ENCODE measurements at regions not wholly inside any gene's neighbourhood (a gene's known extent, or its start where the extent isn't known, plus 50 kb on each side); places are given as distances from the start of the nearest gene placed in this dataset.
"Not testable (repeated sequence)": the region's sequence is repeated elsewhere in the genome, so short reads cannot be mapped to it uniquely, and the experiment has no call there.

- H3K4me3 ChIP-seq (ENCODE audit: low read depth, low read length); H3K36me3 ChIP-seq (ENCODE audit: control insufficient read depth, insufficient read depth, low read length); H3K9ac ChIP-seq (ENCODE audit: low read depth, low read length); H3K9me3 ChIP-seq (ENCODE audit: control insufficient read depth, insufficient read depth, low read length); H3K27me3 ChIP-seq (ENCODE audit: control insufficient read depth, insufficient read depth, low read length); H3K4me1 ChIP-seq (ENCODE audit: control insufficient read depth, insufficient read depth, low read length); H3K27ac ChIP-seq (ENCODE audit: low read depth, low read length): not testable (repeated sequence)
Observed at GRCh38 chrX:140074851-140075250, 109.5 kb upstream of the CXorf66 start.

- no peaks in the 10 kb centered on the region for H3K9me3 ChIP-seq (ENCODE audit: control insufficient read depth, insufficient read depth, low read length)
- H3K4me3 ChIP-seq (ENCODE audit: low read depth, low read length), result no peak overlapping the region
- H3K4me1 ChIP-seq (ENCODE audit: control insufficient read depth, insufficient read depth, low read length), result no peaks in the 10 kb centered on the region
- H3K27ac ChIP-seq (ENCODE audit: low read depth, low read length), result no peak overlapping the region
- no peaks in the 10 kb centered on the region for H3K27me3 ChIP-seq (ENCODE audit: control insufficient read depth, insufficient read depth, low read length)
- H3K9ac ChIP-seq (ENCODE audit: low read depth, low read length), result no peak overlapping the region
- no peaks in the 10 kb centered on the region for H3K36me3 ChIP-seq (ENCODE audit: control insufficient read depth, insufficient read depth, low read length)
Observed at GRCh38 chrX:140071037-140071436, 105.7 kb upstream of the CXorf66 start.

- no peaks in the 10 kb centered on the region for H3K9me3 ChIP-seq (ENCODE audit: control insufficient read depth, insufficient read depth, low read length)
- no peaks in the 10 kb centered on the region for H3K36me3 ChIP-seq (ENCODE audit: control insufficient read depth, insufficient read depth, low read length)
- no peaks in the 10 kb centered on the region for H3K27me3 ChIP-seq (ENCODE audit: control insufficient read depth, insufficient read depth, low read length)
- H3K27ac ChIP-seq (ENCODE audit: low read depth, low read length), result no peak overlapping the region
- H3K4me1 ChIP-seq (ENCODE audit: control insufficient read depth, insufficient read depth, low read length), result no peaks in the 10 kb centered on the region
- no peak overlapping the region for H3K4me3 ChIP-seq (ENCODE audit: low read depth, low read length)
- H3K9ac ChIP-seq (ENCODE audit: low read depth, low read length), result no peak overlapping the region
Observed at GRCh38 chrX:140065961-140066662, 100.8 kb upstream of the CXorf66 start.

GRCh38 chrX:140064993-140065392 lies 99.7 kb upstream of the CXorf66 start:
- Histone ChIP-seq H3K9ac (ENCODE audit: low read depth, low read length) (no peak overlapping the region), H3K27ac (ENCODE audit: low read depth, low read length) (no peak overlapping the region), H3K36me3 (ENCODE audit: control insufficient read depth, insufficient read depth, low read length) (no peaks in the 10 kb centered on the region), H3K4me3 (ENCODE audit: low read depth, low read length) (no peak overlapping the region), H3K27me3 (ENCODE audit: control insufficient read depth, insufficient read depth, low read length) (no peaks in the 10 kb centered on the region), H3K9me3 (ENCODE audit: control insufficient read depth, insufficient read depth, low read length) (no peaks in the 10 kb centered on the region), H3K4me1 (ENCODE audit: control insufficient read depth, insufficient read depth, low read length) (no peaks in the 10 kb centered on the region)

GRCh38 chrX:140057001-140057411 lies 91.7 kb upstream of the CXorf66 start:
- peaks cover 37% of the 10 kb centered on the region for H3K4me1 ChIP-seq (ENCODE audit: control insufficient read depth, insufficient read depth, low read length)
- no peaks in the 10 kb centered on the region for H3K36me3 ChIP-seq (ENCODE audit: control insufficient read depth, insufficient read depth, low read length)
- no peak overlapping the region for H3K4me3 ChIP-seq (ENCODE audit: low read depth, low read length)
- peaks cover 11% of the 10 kb centered on the region; the same call in 1 of the 2 replicates for H3K27me3 ChIP-seq (ENCODE audit: control insufficient read depth, insufficient read depth, low read length)
- no peak overlapping the region for H3K9ac ChIP-seq (ENCODE audit: low read depth, low read length)
- no peaks in the 10 kb centered on the region for H3K9me3 ChIP-seq (ENCODE audit: control insufficient read depth, insufficient read depth, low read length)
- H3K27ac ChIP-seq (ENCODE audit: low read depth, low read length), result no peak overlapping the region

- no peaks in the 10 kb centered on the region for H3K9me3 ChIP-seq (ENCODE audit: control insufficient read depth, insufficient read depth, low read length)
- no peak overlapping the region for H3K9ac ChIP-seq (ENCODE audit: low read depth, low read length)
- peaks cover 11% of the 10 kb centered on the region; the same call in 1 of the 2 replicates for H3K27me3 ChIP-seq (ENCODE audit: control insufficient read depth, insufficient read depth, low read length)
- no peaks in the 10 kb centered on the region for H3K36me3 ChIP-seq (ENCODE audit: control insufficient read depth, insufficient read depth, low read length)
- no peak overlapping the region for H3K27ac ChIP-seq (ENCODE audit: low read depth, low read length)
- H3K4me1 ChIP-seq (ENCODE audit: control insufficient read depth, insufficient read depth, low read length), result peaks cover 46% of the 10 kb centered on the region
- H3K4me3 ChIP-seq (ENCODE audit: low read depth, low read length), result peak overlapping the region; percentile 5; the same call in 1 of the 2 replicates
Observed at GRCh38 chrX:140053846-140054245, 88.5 kb upstream of the CXorf66 start.

- H3K4me1 ChIP-seq (ENCODE audit: control insufficient read depth, insufficient read depth, low read length), result peaks cover 41% of the 10 kb centered on the region
- H3K36me3 ChIP-seq (ENCODE audit: control insufficient read depth, insufficient read depth, low read length), result no peaks in the 10 kb centered on the region
- no peak overlapping the region for H3K4me3 ChIP-seq (ENCODE audit: low read depth, low read length)
- H3K9me3 ChIP-seq (ENCODE audit: control insufficient read depth, insufficient read depth, low read length), result no peaks in the 10 kb centered on the region
- peaks cover 11% of the 10 kb centered on the region; the same call in 1 of the 2 replicates for H3K27me3 ChIP-seq (ENCODE audit: control insufficient read depth, insufficient read depth, low read length)
- no peak overlapping the region for H3K9ac ChIP-seq (ENCODE audit: low read depth, low read length)
- no peak overlapping the region for H3K27ac ChIP-seq (ENCODE audit: low read depth, low read length)
Observed at GRCh38 chrX:140050906-140051305, 85.6 kb upstream of the CXorf66 start.

- Histone ChIP-seq H3K9ac (ENCODE audit: low read depth, low read length) (no peak overlapping the region), H3K27ac (ENCODE audit: low read depth, low read length) (no peak overlapping the region), H3K4me1 (ENCODE audit: control insufficient read depth, insufficient read depth, low read length) (no peaks in the 10 kb centered on the region), H3K27me3 (ENCODE audit: control insufficient read depth, insufficient read depth, low read length) (no peaks in the 10 kb centered on the region), H3K4me3 (ENCODE audit: low read depth, low read length) (no peak overlapping the region), H3K9me3 (ENCODE audit: control insufficient read depth, insufficient read depth, low read length) (no peaks in the 10 kb centered on the region), H3K36me3 (ENCODE audit: control insufficient read depth, insufficient read depth, low read length) (no peaks in the 10 kb centered on the region)
Observed at GRCh38 chrX:140040386-140040785, 75.1 kb upstream of the CXorf66 start.

- Histone ChIP-seq H3K9ac (ENCODE audit: low read depth, low read length) (no peak overlapping the region), H3K36me3 (ENCODE audit: control insufficient read depth, insufficient read depth, low read length) (no peaks in the 10 kb centered on the region), H3K4me1 (ENCODE audit: control insufficient read depth, insufficient read depth, low read length) (peaks cover 6% of the 10 kb centered on the region; the same call in 1 of the 2 replicates), H3K4me3 (ENCODE audit: low read depth, low read length) (no peak overlapping the region), H3K9me3 (ENCODE audit: control insufficient read depth, insufficient read depth, low read length) (no peaks in the 10 kb centered on the region), H3K27ac (ENCODE audit: low read depth, low read length) (no peak overlapping the region), H3K27me3 (ENCODE audit: control insufficient read depth, insufficient read depth, low read length) (no peaks in the 10 kb centered on the region)
Observed at GRCh38 chrX:140038842-140039241, 73.5 kb upstream of the CXorf66 start.

- Histone ChIP-seq H3K27ac (ENCODE audit: low read depth, low read length) (no peak overlapping the region), H3K4me3 (ENCODE audit: low read depth, low read length) (no peak overlapping the region), H3K9ac (ENCODE audit: low read depth, low read length) (no peak overlapping the region), H3K27me3 (ENCODE audit: control insufficient read depth, insufficient read depth, low read length) (no peaks in the 10 kb centered on the region), H3K9me3 (ENCODE audit: control insufficient read depth, insufficient read depth, low read length) (no peaks in the 10 kb centered on the region), H3K4me1 (ENCODE audit: control insufficient read depth, insufficient read depth, low read length) (peaks cover 6% of the 10 kb centered on the region; the same call in 1 of the 2 replicates), H3K36me3 (ENCODE audit: control insufficient read depth, insufficient read depth, low read length) (no peaks in the 10 kb centered on the region)
Observed at GRCh38 chrX:140034916-140035315, 69.6 kb upstream of the CXorf66 start.

- no peaks in the 10 kb centered on the region for H3K36me3 ChIP-seq (ENCODE audit: control insufficient read depth, insufficient read depth, low read length)
- no peaks in the 10 kb centered on the region for H3K9me3 ChIP-seq (ENCODE audit: control insufficient read depth, insufficient read depth, low read length)
- no peaks in the 10 kb centered on the region for H3K4me1 ChIP-seq (ENCODE audit: control insufficient read depth, insufficient read depth, low read length)
- no peaks in the 10 kb centered on the region for H3K27me3 ChIP-seq (ENCODE audit: control insufficient read depth, insufficient read depth, low read length)
- no peak overlapping the region for H3K27ac ChIP-seq (ENCODE audit: low read depth, low read length)
- H3K9ac ChIP-seq (ENCODE audit: low read depth, low read length), result no peak overlapping the region
- H3K4me3 ChIP-seq (ENCODE audit: low read depth, low read length), result no peak overlapping the region
Observed at GRCh38 chrX:140022482-140022881, 57.2 kb upstream of the CXorf66 start.
